ENCODE measurements at regions not wholly inside any gene's neighbourhood (a gene's known extent, or its start where the extent isn't known, plus 50 kb on each side); places are given as distances from the start of the nearest gene placed in this dataset.

DNA sequence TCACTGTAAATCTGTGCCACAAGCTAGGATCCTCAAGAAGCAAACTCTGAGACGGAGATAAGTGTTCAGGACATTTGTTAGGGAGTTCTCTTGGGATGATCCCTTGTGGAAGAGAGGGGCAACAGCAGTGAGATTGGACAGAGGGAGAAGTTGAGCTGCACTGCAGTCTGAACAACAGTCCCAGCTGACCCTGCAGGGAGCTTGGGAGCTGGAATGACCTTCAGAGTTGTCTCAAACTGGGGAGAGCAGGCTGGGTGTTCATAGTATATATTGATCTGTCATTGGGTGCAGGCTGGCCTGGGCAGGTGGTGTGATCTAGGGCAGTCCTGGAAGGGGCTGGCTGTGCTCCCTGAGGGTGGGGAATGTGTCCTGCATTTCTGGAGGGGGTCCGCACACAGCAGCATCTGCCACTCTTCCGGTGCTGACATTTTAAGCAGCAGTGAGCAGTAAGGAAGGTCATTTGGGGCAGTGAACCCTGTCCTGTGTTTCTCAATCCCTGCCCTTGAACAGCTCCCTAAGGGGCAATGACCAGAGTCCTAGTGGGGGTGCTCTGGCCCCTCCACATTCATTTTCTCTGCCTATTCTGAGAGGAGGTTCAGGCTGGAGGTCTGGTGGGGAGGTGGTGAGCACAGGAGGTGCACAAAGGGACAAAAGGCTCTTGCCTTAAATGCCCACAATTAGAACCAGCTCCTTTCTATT lies 90.2 kb upstream of the PPM1J start:
- TF ChIP-seq, protein P1, sequence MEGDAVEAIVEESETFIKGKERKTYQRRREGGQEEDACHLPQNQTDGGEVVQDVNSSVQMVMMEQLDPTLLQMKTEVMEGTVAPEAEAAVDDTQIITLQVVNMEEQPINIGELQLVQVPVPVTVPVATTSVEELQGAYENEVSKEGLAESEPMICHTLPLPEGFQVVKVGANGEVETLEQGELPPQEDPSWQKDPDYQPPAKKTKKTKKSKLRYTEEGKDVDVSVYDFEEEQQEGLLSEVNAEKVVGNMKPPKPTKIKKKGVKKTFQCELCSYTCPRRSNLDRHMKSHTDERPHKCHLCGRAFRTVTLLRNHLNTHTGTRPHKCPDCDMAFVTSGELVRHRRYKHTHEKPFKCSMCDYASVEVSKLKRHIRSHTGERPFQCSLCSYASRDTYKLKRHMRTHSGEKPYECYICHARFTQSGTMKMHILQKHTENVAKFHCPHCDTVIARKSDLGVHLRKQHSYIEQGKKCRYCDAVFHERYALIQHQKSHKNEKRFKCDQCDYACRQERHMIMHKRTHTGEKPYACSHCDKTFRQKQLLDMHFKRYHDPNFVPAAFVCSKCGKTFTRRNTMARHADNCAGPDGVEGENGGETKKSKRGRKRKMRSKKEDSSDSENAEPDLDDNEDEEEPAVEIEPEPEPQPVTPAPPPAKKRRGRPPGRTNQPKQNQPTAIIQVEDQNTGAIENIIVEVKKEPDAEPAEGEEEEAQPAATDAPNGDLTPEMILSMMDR (conservative IDR thresholded peaks at IDR 0.05; ENCODE audit: low read depth, low read length): no peak
- TF ChIP-seq POLR2A (IDR thresholded peaks at IDR 0.05; ENCODE audit: low read depth, low read length) (no peak), MAFK (IDR thresholded peaks at IDR 0.05; ENCODE audit: low read depth, low read length) (no peak), MXI1 (IDR thresholded peaks at IDR 0.05; ENCODE audit: borderline replicate concordance, low read depth, low read length) (no peak), BHLHE40 (IDR thresholded peaks at IDR 0.05; ENCODE audit: low read depth, low read length) (no peak), RAD21 (IDR thresholded peaks at IDR 0.05; ENCODE audit: low read length) (no peak)
- TF ChIP-seq, protein P2, sequence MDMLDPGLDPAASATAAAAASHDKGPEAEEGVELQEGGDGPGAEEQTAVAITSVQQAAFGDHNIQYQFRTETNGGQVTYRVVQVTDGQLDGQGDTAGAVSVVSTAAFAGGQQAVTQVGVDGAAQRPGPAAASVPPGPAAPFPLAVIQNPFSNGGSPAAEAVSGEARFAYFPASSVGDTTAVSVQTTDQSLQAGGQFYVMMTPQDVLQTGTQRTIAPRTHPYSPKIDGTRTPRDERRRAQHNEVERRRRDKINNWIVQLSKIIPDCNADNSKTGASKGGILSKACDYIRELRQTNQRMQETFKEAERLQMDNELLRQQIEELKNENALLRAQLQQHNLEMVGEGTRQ (IDR thresholded peaks at IDR 0.05; ENCODE audit: low read depth, low read length): no peak

Measured in IMR-90 (cell line).